ENCODE measurements at regions not wholly inside any gene's neighbourhood (a gene's known extent, or its start where the extent isn't known, plus 50 kb on each side); places are given as distances from the start of the nearest gene placed in this dataset.
A peak's percentile ranks its signal among the peaks of the same experiment; 100 is the strongest.
"Not testable (repeated sequence)": the region's sequence is repeated elsewhere in the genome, so short reads cannot be mapped to it uniquely, and the experiment has no call there.

GRCh38 chr1:47491341-47491753 is 53.5 kb downstream of the FOXD2 start:
- no peak for DNase-seq

- DNase-seq: no peak
Observed at GRCh38 chr1:47495176-47495713, 57.4 kb downstream of the FOXD2 start.

- no peak for DNase-seq
Observed at GRCh38 chr1:47498551-47498950, 60.7 kb downstream of the FOXD2 start.

GRCh38 chr1:47501069-47501468 is 63.2 kb downstream of the FOXD2 start:
- DNase-seq: no peak

- no peak for DNase-seq
Observed at GRCh38 chr1:47502746-47503370, 65.0 kb downstream of the FOXD2 start.

GRCh38 chr1:47504840-47505239 is 67.0 kb downstream of the FOXD2 start:
- DNase-seq: not testable (repeated sequence)

GRCh38 chr1:47505267-47505666 is 67.4 kb downstream of the FOXD2 start:
- no peak for DNase-seq

- DNase-seq: no peak
Observed at GRCh38 chr1:47506053-47506452, 68.2 kb downstream of the FOXD2 start.

GRCh38 chr1:47507144-47507543 is 69.3 kb downstream of the FOXD2 start:
- peak; percentile 46 for DNase-seq

- DNase-seq: peak; percentile 22
Observed at GRCh38 chr1:47507881-47508701, 70.2 kb downstream of the FOXD2 start.

- DNase-seq: no peak
Observed at GRCh38 chr1:47508702-47509431, 71.0 kb downstream of the FOXD2 start.

- no peak for DNase-seq
Observed at GRCh38 chr1:47510282-47510811, 72.5 kb downstream of the FOXD2 start.

GRCh38 chr1:47511825-47512224 is 74.0 kb downstream of the FOXD2 start:
- DNase-seq: no peak

- no peak for DNase-seq
Observed at GRCh38 chr1:47513393-47513792, 75.5 kb downstream of the FOXD2 start.

GRCh38 chr1:47514229-47514628 is 76.4 kb downstream of the FOXD2 start:
- no peak for DNase-seq

- DNase-seq: no peak
Observed at GRCh38 chr1:47515164-47515789, 77.4 kb downstream of the FOXD2 start.

GRCh38 chr1:47517946-47518345 is 80.1 kb downstream of the FOXD2 start:
- no peak for DNase-seq

GRCh38 chr1:47519491-47519890 is 81.6 kb downstream of the FOXD2 start:
- DNase-seq: no peak

- no peak for DNase-seq
Observed at GRCh38 chr1:47519971-47520370, 82.1 kb downstream of the FOXD2 start.

GRCh38 chr1:47521034-47521881 is 83.4 kb downstream of the FOXD2 start:
- no peak for DNase-seq

- DNase-seq: no peak
Observed at GRCh38 chr1:47522935-47523834, 85.3 kb downstream of the FOXD2 start.
